ENCODE measurements at regions not wholly inside any gene's neighbourhood (a gene's known extent, or its start where the extent isn't known, plus 50 kb on each side); places are given as distances from the start of the nearest gene placed in this dataset.

- BruUV-seq (replicated peaks) = no TSS peak
- intact Hi-C loops (cut with micrococcal nuclease) = no loop called here
- no peaks in the 10 kb centered on the region for H3K4me1 ChIP-seq (ENCODE audit: control insufficient read depth in 1 of 2, insufficient read depth in 2 of 2, low read length in 2 of 2)
- no peak overlapping the region for H3K9ac ChIP-seq (ENCODE audit: low read length)
- H4K20me1 ChIP-seq (ENCODE audit: insufficient read depth) = no peaks in the 10 kb centered on the region
- ChIA-PET RAD21 (ENCODE audit: low non-redundant PET in 1 of 2, low total read pairs in 2 of 2, uncharacterized antibody in 2 of 2, unreplicated experiment in 2 of 2) (no interaction called here), POLR2A (no interaction called here), CTCF (no interaction called here)
- H3K79me2 ChIP-seq (ENCODE audit: insufficient read depth, low read length) = no peaks in the 10 kb centered on the region
- H3K27me3 ChIP-seq (ENCODE audit: insufficient read depth, low read length) = no peaks in the 10 kb centered on the region
- H3K9me3 ChIP-seq (ENCODE audit: control insufficient read depth in 1 of 2, insufficient read depth in 1 of 2, low read depth in 1 of 2, low read length in 2 of 2) = no peaks in the 10 kb centered on the region
- no peak overlapping the region for H3K4me2 ChIP-seq (ENCODE audit: low read length)
- TF ChIP-seq POLR2AphosphoS5 (IDR thresholded peaks at IDR 0.05; ENCODE audit: low read depth, low read length) (no peak), EGR1 (IDR thresholded peaks at IDR 0.05; ENCODE audit: low read depth) (no peak), EZH2 (IDR thresholded peaks at IDR 0.05) (no peak), ZNF274 (IDR thresholded peaks at IDR 0.05; ENCODE audit: low read depth, low read length) (no peak), ELF1 (IDR thresholded peaks at IDR 0.05; ENCODE audit: borderline replicate concordance, low read depth) (no peak), JUND (IDR thresholded peaks at IDR 0.05) (no peak), ATF3 (IDR thresholded peaks at IDR 0.05) (no peak), TCF7L2 (IDR thresholded peaks at IDR 0.05; ENCODE audit: borderline replicate concordance, extremely low read depth, insufficient read depth, insufficient read length) (no peak), POLR2A (IDR thresholded peaks at IDR 0.05; ENCODE audit: borderline replicate concordance, extremely low read depth, insufficient read depth, insufficient read length) (no peak), MAX (IDR thresholded peaks at IDR 0.05) (no peak)
- H2AFZ ChIP-seq (ENCODE audit: low read depth, low read length, poor library complexity, severe bottlenecking) = no peak overlapping the region
- H3K9me2 ChIP-seq (ENCODE audit: insufficient read depth) = no peaks in the 10 kb centered on the region
- H3K36me3 ChIP-seq (ENCODE audit: control insufficient read depth in 1 of 2, insufficient read depth in 2 of 2, low read length in 2 of 2) = no peaks in the 10 kb centered on the region
- H3K27ac ChIP-seq (ENCODE audit: low read depth, low read length) = no peak overlapping the region
- no peak for DNase-seq (ENCODE audit: low read depth, low spot score)
- no peak for ATAC-seq
- H3K4me3 ChIP-seq (replicated peaks in 1 of 2; ENCODE audit: low read depth in 1 of 2, low read length in 2 of 2) = no peak overlapping the region
Measured at GRCh38 chr4:182018691-182019090, 224.5 kb upstream of the TENM3 start.

- no peaks in the 10 kb centered on the region for H3K36me3 ChIP-seq (ENCODE audit: control insufficient read depth in 1 of 2, insufficient read depth in 2 of 2, low read length in 2 of 2)
- no TSS peak for BruUV-seq (replicated peaks)
- H3K79me2 ChIP-seq (ENCODE audit: insufficient read depth, low read length) = no peaks in the 10 kb centered on the region
- DNase-seq (ENCODE audit: low read depth, low spot score) (no peak), ATAC-seq (no peak)
- TF ChIP-seq MAX (IDR thresholded peaks at IDR 0.05) = no peak
- TF ChIP-seq ELF1 (IDR thresholded peaks at IDR 0.05; ENCODE audit: borderline replicate concordance, low read depth) = no peak
- TF ChIP-seq FOSL1 (IDR thresholded peaks at IDR 0.05; ENCODE audit: low read depth) = no peak
- no peak overlapping the region for H3K4me3 ChIP-seq (replicated peaks in 1 of 2; ENCODE audit: low read depth in 1 of 2, low read length in 2 of 2)
- ChIA-PET RAD21 (ENCODE audit: low non-redundant PET in 1 of 2, low total read pairs in 2 of 2, uncharacterized antibody in 2 of 2, unreplicated experiment in 2 of 2) (no interaction called here), POLR2A (no interaction called here), CTCF (no interaction called here)
- no peaks in the 10 kb centered on the region for H3K27me3 ChIP-seq (ENCODE audit: insufficient read depth, low read length)
- H3K27ac ChIP-seq (ENCODE audit: low read depth, low read length) = no peak overlapping the region
- no peaks in the 10 kb centered on the region for H4K20me1 ChIP-seq (ENCODE audit: insufficient read depth)
- no peaks in the 10 kb centered on the region for H3K9me3 ChIP-seq (ENCODE audit: control insufficient read depth in 1 of 2, insufficient read depth in 1 of 2, low read depth in 1 of 2, low read length in 2 of 2)
- no peaks in the 10 kb centered on the region for H3K9me2 ChIP-seq (ENCODE audit: insufficient read depth)
- no peak overlapping the region for H3K9ac ChIP-seq (ENCODE audit: low read length)
- intact Hi-C loops (cut with micrococcal nuclease) = no loop called here
- no peak overlapping the region for H2AFZ ChIP-seq (ENCODE audit: low read depth, low read length, poor library complexity, severe bottlenecking)
- no peak overlapping the region for H3K4me2 ChIP-seq (ENCODE audit: low read length)
- no peaks in the 10 kb centered on the region for H3K4me1 ChIP-seq (ENCODE audit: control insufficient read depth in 1 of 2, insufficient read depth in 2 of 2, low read length in 2 of 2)
Measured at GRCh38 chr4:182019148-182019652, 224.0 kb upstream of the TENM3 start.

All from HCT116 (cell line).